ENCODE measurements at regions not wholly inside any gene's neighbourhood (a gene's known extent, or its start where the extent isn't known, plus 50 kb on each side); places are given as distances from the start of the nearest gene placed in this dataset.
"Not testable (repeated sequence)": the region's sequence is repeated elsewhere in the genome, so short reads cannot be mapped to it uniquely, and the experiment has no call there.

DNA sequence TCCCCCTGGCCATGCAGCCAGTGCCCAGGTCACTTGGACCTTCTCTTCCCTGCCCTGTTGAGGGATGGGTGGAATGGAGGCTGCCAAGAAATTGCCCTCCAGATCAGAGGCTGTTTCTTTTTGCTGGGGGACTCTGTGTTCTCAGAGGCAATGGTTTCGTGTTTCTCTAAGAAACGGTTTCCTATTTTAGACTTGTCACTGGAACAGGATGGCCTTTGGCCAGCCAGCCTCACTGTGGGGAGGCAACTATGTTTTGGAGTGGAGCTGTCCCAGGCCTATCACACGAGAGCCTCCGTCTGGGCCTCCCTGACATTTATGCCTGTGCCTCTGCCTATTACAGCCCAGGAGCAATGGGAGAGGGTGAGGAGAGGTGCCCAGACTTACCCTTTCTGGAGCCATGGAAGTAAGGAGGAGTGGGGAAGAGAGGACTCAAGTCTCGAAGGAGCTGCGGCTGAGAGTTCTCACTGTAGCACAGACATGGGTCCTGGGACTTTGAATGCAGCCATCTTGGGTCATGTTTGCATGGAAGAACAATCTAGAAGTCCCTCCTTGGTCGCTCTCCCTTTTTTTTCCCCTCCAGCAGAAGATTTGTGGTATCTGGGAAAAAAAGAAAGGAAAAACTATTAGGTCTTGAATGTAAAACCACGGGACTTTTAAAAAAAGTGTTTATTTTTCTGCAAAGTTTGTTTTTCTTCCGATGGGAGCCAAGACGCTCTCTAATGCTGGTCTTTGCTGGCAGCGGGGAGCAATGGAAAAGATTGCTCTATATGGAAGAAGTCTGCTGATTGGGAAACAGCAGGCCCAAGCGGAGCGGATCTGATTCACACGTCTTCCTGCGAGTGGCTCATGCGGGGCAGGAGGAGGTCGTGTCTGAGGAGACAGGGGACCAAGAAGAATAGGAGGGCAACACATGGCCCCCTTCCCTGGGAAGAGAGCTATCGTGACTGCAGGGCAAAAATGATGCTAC lies 219.2 kb downstream of the FOXD2 start:
- no peak for DNase-seq (ENCODE audit: low read depth in 1 of 2, low spot score in 1 of 2)

DNA sequence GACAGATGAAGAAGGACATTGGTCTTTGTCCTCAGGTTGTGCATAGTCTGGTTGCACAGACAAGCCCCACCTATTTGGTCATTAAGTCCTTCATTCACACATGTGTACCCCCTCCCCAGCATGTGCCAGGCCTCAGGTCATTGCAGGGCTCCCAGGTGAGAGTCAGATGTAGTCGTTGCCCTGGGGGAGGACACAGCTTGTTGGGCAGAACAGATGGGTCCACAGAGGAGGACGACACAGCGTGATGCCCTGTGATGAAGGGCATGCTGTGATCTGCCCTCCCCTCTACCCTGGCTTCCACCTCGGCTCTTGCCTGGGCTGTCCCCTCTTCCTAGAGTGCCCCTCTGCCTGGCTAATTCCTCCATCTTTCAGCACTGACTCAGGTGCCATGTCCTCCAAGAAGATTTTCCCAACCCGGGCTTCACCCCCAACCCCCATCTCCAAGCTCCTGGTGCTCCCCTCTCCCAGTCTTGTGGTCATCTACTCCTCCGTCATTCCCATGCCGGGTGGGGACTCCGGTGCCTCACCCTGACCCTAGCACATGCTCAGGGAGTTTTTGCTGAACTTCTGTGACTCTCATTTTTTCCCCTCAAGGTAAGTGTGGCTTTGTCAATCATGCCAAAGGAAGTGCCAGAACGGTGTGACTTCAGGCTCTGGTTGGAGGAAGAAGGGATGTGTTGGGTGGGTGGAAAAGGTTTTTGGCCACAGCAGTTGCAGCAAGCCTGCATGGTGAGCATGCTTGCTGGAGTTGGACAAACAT lies 220.5 kb downstream of the FOXD2 start:
- DNase-seq (ENCODE audit: low read depth in 1 of 2, low spot score in 1 of 2): no peak

DNA sequence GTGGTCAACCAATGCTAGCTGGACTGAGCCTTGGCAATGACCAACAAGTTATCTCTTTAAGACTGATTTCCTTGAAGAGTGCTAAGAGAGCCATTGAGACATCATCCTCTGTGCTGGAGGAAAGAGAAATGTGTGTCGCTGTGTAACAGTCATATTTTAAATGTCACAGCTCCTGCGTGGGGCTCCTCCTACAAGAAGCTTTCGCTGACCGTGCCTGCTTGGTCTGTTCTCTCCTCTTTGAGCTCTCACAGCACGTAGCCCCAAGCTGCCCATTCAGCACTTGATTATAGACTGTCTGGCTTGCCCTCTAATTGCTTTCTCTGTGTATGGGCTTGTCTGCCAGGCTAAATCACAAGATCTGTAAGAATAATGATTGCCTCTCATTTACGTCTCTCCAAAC lies 221.3 kb downstream of the FOXD2 start:
- DNase-seq (ENCODE audit: low read depth in 1 of 2, low spot score in 1 of 2): no peak

DNA sequence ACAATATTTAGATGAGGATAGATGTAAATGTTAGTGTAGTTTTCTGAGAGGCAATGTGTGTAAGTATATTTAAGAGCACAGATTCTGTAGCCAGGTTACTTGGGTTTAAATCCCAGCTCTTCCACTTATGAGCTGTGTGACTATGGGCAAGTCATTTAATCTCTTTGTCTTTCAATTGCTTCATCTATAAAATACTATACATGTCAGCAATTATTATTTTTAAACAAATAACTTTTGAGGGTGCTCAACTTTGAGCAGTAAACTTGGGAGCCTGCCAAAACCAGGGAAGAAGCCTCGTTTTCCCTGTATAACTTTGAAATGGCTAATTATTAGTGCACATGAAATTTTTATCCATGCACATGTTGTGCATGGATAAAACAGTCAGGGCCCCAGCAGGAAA lies 222.8 kb downstream of the FOXD2 start:
- no peak for DNase-seq (ENCODE audit: low read depth in 1 of 2, low spot score in 1 of 2)

DNA sequence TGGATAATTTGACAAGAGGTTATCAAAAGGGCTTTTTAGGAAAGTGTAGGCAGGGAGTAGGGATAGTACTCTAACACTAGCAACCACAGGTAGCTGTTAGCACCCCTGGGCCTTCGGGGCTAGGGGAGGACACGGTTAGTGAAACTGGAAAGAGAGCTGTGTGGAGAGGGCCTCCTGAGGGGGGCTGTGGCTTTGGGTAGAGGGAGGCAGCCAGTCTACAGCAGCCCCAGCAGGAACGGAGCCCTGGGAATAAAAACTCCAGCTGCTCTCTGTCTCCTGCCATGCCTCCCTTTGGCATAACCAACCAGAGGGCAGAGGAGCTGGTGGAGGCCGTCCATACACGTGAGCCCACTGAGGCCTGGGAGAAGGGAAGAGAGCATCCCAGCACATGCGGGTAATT lies 223.2 kb downstream of the FOXD2 start:
- DNase-seq (ENCODE audit: low read depth in 1 of 2, low spot score in 1 of 2): no peak

DNA sequence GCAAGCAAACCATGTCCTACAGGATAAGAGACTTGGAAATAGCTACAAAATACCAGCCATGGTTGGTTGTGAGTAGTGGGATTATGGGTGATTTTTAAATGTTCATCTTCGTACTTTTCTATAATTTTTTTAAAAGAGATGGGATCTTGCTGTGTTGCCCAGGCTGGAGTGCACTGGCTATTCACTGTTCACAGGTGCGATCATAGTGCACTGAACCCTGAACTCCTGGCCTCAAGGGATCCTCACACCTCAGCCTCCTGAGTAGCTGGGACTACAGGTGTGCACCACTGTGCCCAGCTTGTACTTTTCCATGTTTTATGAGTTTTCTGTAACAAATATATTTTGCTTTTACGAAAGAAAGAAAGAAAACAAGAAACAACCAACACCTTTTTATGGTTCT lies 224.2 kb downstream of the FOXD2 start:
- no peak for DNase-seq (ENCODE audit: low read depth in 1 of 2, low spot score in 1 of 2)

DNA sequence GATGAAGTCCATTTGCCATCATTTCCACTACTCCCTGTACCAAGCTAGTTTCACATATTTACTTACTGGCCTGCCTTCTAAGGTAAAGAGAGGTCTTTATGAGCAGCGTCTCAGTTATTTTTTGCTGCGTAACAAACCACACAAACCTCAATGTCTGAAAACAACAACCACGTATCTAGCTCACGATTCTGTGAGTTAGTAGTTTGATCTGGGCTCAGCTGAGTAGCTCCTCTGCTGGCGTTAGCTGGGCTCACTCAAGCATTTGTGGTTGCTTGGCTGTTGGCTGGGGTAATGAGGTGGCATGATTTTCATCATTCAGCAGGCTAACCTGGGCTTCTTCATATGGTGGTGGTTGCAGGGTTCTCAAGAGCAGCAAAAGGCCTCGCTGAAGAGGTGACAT lies 225.4 kb downstream of the FOXD2 start:
- no peak for DNase-seq (ENCODE audit: low read depth in 1 of 2, low spot score in 1 of 2)

DNA sequence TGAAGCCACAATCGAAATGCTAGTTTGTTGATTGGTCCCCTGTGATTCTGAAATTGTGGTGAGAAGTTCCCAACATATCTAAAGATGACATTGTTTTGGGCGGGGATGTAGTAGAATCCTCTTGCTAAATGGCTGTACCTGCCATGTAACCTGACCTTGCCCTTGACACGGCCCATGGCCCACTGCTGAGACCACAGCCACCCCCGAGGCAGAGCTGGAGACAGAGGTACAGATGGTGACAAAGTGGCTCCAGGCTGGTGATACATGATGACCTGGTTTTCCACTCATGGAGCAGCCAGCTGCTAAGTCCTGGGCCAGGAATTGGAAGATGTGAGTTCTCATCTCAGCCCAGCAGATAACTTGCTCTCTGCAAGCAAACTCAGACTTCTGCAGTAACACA lies 226.5 kb downstream of the FOXD2 start:
- DNase-seq (ENCODE audit: low read depth in 1 of 2, low spot score in 1 of 2): no peak

DNA sequence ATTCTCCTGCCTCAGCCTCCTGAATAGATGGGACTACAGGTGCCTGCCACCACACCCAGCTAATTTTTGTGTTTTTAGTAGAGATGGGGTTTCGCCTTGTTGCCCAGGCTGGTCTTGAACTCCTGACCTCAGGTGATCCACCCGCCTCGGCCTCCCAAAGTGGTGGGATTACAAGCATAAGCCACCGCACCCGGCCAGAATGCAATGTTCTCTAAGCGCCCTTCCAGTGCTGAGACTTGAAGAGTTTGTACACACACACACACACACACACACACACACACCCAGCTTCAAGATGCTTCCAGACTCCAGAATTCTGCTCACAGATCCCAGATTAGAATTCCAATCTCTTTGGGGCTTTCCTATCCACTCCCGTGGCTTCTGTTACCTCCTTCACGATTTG lies 227.1 kb downstream of the FOXD2 start:
- not testable (repeated sequence) for DNase-seq (ENCODE audit: low read depth in 1 of 2, low spot score in 1 of 2)

DNA sequence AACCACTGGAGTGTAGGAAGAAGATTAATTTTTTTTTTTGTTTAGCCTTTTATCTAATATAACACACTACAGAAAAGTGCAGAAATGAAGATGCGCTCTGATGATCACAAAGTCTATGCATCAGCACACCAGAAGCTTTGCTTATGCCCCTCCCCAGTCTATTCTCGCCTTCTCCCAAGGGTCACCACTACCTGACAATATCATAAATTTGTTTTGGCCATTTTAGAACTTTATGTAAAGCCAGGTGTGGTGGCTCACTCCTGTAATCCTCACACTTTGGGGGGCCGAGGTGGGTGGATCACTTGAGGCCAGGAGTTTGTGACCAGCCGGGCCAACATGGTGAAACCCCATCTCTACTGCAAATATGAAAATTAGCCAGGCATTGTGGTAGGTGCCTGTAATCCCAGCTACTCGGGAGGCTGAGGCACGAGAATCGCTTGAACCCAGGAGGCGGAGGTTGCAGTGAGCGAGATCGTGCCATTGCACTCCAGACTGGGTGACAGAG lies 231.3 kb downstream of the FOXD2 start:
- DNase-seq (ENCODE audit: low read depth in 1 of 2, low spot score in 1 of 2): no peak

DNA sequence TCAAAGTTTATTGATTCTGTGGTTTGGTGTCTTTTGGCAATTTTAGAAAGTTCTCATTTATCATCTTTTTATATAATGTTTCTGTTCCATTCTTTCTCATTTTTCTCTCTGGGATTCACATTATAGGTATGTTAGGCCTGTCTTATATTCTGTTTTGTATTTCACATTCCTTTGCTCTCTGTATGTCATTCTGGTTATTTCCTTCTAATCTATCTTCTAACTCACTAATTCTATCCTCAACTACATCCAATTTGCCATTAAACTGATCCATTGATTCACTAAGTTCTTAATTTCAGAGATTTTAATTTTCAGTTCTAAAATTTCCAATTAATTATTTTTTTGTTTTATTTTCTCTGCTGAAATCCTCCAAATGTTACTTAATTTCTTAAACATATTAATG lies 234.8 kb downstream of the FOXD2 start:
- no peak for DNase-seq (ENCODE audit: low read depth in 1 of 2, low spot score in 1 of 2)

DNA sequence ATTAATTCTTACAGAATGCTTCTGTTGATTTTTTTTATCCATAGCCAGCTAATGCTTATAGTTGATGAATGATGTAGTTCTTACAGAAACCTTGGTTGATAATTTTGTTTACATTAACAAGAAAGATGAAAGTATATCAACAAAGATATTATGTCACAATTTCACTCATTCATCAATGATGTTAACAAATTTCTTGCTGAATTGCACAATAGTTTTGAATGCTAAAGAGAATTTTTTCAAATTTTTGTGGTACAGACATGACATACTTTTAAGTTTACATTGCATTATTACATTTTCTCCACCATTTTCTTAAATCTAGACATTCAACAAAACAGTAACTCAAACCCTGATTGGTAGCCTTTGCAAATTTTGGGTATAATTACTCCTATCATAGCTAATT lies 236.3 kb downstream of the FOXD2 start:
- no peak for DNase-seq (ENCODE audit: low read depth in 1 of 2, low spot score in 1 of 2)

DNA sequence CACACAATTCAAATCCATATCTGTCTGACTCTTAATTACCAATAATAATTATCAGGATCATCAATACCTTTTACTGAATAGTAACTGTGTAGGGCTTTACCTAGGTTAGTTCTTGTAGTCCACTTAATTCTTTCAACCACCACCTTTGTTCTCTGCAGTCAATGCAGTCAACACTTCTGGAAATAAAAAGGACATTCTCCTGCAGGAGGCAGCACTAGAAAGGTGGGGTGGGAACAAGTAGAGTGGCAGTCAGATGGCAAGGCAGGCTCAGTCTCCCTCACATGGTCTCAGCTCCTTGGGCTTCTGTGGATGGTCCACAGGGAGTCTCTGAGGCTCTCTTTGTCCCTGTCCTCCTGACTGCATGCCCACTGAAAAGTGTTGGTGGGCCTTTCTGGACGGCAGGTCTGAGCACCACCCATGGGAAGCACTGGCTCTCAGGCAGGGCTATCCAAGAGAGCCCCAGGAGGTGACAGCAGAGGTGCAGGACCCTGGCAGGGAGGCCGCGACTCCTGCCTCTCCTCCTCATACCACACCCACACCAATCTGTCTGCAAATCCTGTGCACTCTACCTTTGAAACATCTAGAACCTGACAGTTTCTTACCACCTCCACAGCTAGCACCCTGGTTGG lies 237.3 kb downstream of the FOXD2 start:
- DNase-seq (ENCODE audit: low read depth in 1 of 2, low spot score in 1 of 2): no peak

DNA sequence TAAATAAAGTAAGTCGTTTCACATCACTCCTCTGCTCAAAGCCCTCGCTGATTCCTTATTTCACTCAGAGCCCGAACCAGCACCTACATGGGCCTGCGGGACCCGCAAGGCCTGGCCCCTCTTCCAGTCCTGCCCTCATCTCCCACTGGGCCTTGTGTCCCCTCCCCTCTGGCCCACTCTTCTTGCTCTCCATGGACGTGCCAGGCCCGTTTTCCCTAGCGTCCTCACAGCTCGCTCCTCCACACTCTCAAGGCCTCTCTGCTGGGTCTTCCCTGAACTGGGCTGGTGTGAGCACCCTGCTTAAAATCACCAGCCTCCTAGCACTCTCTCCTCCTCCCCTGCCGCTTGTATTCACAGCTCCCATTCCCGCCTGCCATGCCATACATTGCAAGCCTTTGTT lies 237.9 kb downstream of the FOXD2 start:
- no peak for DNase-seq (ENCODE audit: low read depth in 1 of 2, low spot score in 1 of 2)

DNA sequence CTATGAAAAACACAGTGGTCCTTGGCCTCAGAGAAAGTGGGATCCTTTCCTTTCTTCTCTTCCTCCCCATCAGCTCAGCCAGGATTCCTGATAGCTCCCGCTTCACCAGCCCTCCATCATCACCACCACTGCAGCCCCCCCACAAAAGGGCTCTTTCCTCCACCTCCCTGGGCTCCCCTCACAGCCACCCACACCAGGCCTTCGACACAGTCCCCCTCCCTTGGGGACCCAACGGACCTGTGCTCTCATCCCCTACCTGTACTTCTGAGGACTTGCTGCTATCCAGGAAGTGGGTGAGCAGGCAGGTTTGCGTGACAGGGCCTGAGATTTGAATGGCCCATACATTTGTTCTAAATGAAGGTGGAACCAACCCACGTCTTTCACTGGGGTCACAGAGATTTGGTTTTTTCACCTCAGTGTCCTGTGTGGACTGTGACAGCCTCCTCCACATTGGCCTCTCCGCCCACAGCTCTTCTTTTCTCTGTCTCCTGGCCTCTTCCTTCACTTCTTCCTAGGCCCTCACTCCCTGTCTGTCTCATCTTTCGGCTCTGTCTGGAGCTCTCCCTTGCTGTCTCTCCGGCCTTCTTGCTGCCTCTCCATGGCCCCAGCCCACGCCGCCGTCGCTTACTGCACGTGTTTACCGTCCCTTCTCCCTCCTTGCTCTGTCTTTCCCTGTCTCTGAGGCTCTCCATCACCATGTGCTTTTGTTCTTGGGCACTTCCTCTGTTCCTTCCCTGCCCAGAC lies 238.6 kb downstream of the FOXD2 start:
- DNase-seq (ENCODE audit: low read depth in 1 of 2, low spot score in 1 of 2): no peak

DNA sequence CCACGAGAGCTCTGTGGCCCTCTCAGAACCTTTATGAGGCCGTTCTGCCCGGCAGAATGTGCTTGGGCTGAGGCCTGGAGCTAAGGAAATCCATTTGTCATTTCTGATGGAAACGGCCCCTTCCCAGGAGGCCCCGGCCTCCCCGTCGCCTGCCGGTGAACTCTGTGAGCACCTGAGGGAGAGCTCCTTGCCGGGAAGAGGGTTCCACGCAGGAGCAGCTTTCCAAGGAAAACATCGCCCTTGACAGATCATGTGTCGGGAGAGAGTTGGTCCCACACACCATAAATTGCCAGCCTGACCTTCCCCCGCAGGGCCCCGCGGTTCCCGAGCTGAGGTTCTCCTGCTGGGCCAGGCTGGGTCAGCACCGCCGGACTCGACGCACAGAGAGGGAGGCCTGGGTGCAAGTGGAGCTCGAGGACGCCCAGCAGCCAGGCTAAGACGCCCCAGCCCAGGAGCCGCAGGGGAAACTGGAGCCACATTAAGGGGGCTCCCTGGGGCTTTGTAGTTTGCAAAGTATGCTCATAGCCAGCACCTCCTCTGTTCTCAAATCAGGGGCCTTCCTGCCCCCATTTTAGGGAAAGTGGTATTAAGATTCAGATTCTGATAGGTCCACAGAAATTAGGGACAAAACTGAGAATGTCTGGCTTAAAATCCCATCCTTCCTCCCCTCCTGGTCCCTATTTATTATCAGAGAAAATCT lies 239.5 kb downstream of the FOXD2 start:
- no peak for DNase-seq (ENCODE audit: low read depth in 1 of 2, low spot score in 1 of 2)

DNA sequence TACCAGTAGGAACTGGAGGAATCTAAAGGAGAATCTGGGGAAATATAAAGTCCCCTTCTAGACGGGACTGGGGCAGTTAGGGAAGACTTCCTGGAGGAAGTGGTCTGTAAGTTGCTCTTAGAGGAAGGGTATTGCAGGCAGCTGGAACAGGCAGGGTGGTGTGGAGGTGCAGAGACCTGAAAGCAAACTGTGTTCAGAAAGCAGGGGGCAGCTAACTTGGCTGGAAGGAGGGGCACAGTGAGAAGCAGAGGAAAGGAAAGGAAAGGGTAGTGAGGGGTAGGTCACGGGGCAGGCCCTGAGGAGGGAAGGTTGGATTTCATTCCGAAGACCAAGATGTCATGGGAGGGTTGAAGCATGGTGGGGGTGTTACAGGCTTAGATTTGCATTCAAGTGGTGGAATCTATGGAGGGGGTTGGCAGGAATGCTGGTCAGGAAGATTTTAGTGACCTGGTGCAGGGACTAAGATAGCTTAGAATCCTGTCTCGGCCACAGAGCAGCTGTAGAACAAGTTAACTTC lies 240.7 kb downstream of the FOXD2 start:
- DNase-seq (ENCODE audit: low read depth in 1 of 2, low spot score in 1 of 2): no peak

DNA sequence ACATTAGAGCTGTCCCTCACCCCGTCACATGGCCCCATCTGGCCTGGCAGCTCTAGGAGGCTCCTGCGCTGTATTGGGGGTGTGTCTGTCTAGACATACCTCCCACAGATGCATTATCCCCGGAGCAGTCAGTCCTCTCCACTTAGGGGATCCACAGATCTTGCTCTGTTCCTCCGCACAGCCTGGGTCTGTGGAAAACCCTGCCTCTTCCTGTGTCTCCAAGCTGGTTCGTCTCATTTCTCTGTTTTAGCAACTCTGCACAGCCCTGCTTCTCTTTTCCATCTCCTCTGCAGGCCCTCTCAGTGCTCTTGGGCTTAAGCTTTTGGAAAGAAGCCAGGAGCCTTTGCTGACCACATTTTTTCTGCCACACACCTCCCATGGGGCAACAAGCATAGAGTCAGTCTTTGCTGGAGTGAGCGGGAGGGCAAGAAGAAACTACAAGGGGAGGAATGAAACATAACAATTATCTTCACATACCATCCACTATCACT lies 241.5 kb downstream of the FOXD2 start:
- no peak for DNase-seq (ENCODE audit: low read depth in 1 of 2, low spot score in 1 of 2)

DNA sequence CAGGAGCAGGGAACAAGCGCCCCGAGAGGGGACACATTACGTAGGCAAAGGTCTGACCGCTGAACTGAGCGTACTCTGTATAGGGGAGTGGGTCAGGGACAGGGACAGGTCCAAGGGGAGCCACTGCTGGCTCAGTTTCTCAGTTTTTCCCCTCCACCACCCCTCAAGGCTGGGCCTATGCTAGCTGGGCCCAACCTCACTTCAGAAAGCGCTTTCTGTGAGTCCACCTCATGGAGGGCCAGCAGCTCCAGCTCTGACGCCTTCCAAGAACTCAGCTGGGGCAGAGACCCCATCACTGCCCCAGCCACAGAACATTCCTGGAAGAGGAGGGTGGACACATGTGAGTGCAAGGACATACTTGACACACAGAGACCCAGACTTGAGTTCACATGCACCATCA lies 242.0 kb downstream of the FOXD2 start:
- DNase-seq (ENCODE audit: low read depth in 1 of 2, low spot score in 1 of 2): no peak

Data from activated CD4-positive, alpha-beta T cell treated with anti-CD3 and anti-CD28 coated beads, Interleukin-2, amount 50 U/mL, for 24 hours (primary cell).